OCI-M1 (cell line): ENCODE measurements at regions not wholly inside any gene's neighbourhood (a gene's known extent, or its start where the extent isn't known, plus 50 kb on each side); places are given as distances from the start of the nearest gene placed in this dataset.
A peak's percentile ranks its signal among the peaks of the same experiment; 100 is the strongest.

Experiments used
- DNase-seq: peaks from one replicate; lab custom pipeline; 2025; lab: John Stamatoyannopoulos, UW

GRCh38 chr1:229822026-229822425 lies 196.0 kb downstream of the URB2 start:
- no peak for DNase-seq

GRCh38 chr1:229825042-229825441 lies 199.0 kb downstream of the URB2 start:
- no peak for DNase-seq

GRCh38 chr1:229828461-229828860 lies 202.4 kb downstream of the URB2 start:
- DNase-seq = no peak

GRCh38 chr1:229832695-229833094 lies 206.6 kb downstream of the URB2 start:
- DNase-seq = no peak

- DNase-seq = no peak
These were observed 208.2 kb downstream of the URB2 start for GRCh38 chr1:229834230-229834629.

GRCh38 chr1:229835226-229835625 lies 209.2 kb downstream of the URB2 start:
- no peak for DNase-seq

GRCh38 chr1:229836324-229836723 lies 210.3 kb downstream of the URB2 start:
- peak; percentile 43 for DNase-seq

GRCh38 chr1:229838204-229838603 lies 212.2 kb downstream of the URB2 start:
- DNase-seq = no peak

- DNase-seq = no peak
These were observed 213.8 kb downstream of the URB2 start for GRCh38 chr1:229839800-229840199.

GRCh38 chr1:229841230-229841629 lies 215.2 kb downstream of the URB2 start:
- DNase-seq = peak; percentile 66

GRCh38 chr1:229842302-229843255 lies 216.5 kb downstream of the URB2 start:
- DNase-seq = no peak

GRCh38 chr1:229843627-229844238 lies 217.7 kb downstream of the URB2 start:
- peak; percentile 43 for DNase-seq

- DNase-seq = no peak
These were observed 218.6 kb downstream of the URB2 start for GRCh38 chr1:229844675-229845074.

- peak; percentile 30 for DNase-seq
These were observed 219.5 kb downstream of the URB2 start for GRCh38 chr1:229845410-229846138.

GRCh38 chr1:229846351-229846750 lies 220.3 kb downstream of the URB2 start:
- no peak for DNase-seq

GRCh38 chr1:229848752-229849677 lies 218.0 kb upstream of the GALNT2 start:
- peak; percentile 76 for DNase-seq

- DNase-seq = no peak
These were observed 215.5 kb upstream of the GALNT2 start for GRCh38 chr1:229851511-229851910.

GRCh38 chr1:229853751-229854150 lies 213.3 kb upstream of the GALNT2 start:
- DNase-seq = no peak

GRCh38 chr1:229854620-229855019 lies 212.4 kb upstream of the GALNT2 start:
- no peak for DNase-seq

GRCh38 chr1:229856009-229856650 lies 210.9 kb upstream of the GALNT2 start:
- DNase-seq = peak; percentile 85

GRCh38 chr1:229857585-229857984 lies 209.5 kb upstream of the GALNT2 start:
- DNase-seq = no peak
